Amygdala (tissue), 56 donors: ENCODE measurements at regions not wholly inside any gene's neighbourhood (a gene's known extent, or its start where the extent isn't known, plus 50 kb on each side); places are given as distances from the start of the nearest gene placed in this dataset.

Experiments
- DNase-seq, 56 donors: peaks; one replicate each; lab custom pipeline; 2025; lab: John Stamatoyannopoulos, UW

DNA sequence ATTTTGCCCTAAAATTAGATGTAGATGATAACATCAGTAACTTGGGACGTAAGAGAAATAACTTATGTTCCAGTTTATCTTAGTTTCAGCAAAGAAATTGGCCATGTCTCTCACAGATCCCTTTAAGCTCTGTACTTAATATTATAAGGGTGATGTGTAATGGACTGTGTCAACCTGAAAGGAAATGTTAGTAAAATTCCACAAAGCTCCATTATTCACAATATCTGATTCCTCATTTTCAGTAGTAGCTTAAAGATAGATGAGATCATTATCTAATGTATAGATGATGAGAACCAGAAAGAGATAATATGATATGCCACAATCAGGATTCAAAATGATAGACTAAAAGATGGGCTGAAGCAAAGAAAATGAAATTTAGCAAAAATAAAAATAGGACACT lies 316.8 kb upstream of the CHRM2 start:
- DNase-seq = no peak

DNA sequence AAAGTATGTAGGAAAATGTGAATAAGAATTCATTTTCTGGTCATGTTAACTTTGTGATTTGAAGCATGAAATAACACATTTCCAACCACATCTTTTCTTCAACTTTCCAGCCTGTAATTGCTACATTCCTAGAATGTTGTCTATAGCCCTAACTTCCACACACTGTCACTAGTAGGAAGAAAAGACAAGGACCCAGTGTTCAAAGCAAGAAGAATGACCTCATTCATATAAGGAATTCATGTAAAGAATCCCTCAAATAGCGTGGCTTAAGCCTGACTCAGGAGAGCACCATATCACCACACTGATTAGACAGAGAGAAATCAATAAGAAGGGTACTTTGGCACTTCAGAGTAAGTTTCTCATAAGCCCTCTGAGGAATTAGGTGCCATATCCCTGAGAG lies 318.7 kb upstream of the CHRM2 start:
- no peak for DNase-seq

DNA sequence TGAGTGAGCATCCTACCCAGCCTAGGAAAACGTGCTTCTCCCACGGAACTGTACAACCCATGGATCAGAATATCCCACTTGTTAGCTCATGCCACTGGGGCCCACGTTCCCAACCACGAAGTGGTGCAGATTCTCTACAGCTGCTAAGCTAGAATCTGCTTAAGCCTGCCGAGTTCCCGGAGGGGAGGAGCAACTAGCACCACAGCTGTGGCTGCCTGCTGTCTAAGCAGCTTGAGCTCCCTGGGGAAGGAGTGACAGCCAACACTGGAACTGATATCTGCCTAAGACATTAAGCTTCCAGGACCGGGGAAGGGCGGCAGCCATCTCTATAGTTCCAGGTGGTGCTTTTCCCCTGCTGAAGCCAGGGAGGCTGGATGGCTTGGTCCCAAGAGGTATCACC lies 334.7 kb upstream of the CHRM2 start:
- no peak for DNase-seq

DNA sequence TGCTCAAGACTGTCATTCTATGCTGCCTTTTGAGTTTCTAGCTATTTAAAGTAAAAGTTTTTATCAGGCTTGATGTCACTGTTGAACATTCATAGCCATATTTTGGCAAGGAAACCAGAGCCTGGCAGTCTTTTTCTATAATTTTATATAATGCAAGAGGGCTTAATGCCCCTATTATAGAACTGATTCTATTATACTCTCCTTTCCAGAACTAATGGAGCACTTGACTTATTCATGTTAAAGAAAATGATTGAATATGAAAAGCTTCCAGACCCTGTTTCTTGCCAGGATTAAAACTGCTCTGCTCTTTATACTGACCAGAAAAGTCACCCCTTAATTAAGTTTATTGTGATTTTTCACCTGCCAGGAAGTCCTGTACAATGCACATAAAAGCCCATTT lies 337.6 kb upstream of the CHRM2 start:
- DNase-seq = no peak

DNA sequence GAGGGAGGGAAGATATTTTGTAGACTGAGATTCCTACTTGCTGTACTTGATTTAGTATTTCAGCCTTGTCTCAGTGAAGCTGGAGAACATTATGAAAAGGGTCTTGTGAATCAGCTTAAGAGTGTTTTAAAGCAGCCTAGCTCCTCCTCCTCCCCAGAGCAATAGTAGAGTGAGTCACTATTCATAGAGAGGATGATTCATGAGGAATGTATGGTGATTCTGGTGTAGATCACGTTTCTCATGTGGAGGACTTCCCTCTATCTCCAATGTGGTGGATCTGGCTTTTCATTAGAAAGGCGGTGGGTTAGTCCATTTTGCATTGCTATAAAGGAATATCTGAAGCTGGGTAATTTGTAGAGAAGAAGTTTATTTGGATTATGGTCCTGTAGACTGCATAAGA lies 340.1 kb upstream of the CHRM2 start:
- DNase-seq = no peak

DNA sequence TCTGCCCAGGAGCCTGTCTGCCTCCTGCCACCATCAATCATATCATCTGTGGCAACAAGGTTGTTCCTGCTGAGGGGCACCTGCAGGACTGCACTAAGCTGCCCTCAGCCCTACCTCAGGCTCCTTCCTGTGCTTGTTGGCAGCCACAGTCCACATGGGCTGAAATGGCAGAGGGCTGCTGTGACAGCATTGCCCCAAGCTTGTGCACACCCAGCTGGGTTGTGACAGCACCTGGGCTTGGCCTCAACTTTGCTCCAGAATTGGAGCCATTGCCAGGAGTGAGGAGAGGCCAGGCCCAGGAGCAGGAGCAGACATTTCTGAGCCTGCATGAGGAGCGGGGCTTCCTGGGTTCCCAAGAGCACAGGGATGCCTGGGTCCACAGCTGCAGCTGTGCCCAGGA lies 340.9 kb upstream of the CHRM2 start:
- DNase-seq = no peak

DNA sequence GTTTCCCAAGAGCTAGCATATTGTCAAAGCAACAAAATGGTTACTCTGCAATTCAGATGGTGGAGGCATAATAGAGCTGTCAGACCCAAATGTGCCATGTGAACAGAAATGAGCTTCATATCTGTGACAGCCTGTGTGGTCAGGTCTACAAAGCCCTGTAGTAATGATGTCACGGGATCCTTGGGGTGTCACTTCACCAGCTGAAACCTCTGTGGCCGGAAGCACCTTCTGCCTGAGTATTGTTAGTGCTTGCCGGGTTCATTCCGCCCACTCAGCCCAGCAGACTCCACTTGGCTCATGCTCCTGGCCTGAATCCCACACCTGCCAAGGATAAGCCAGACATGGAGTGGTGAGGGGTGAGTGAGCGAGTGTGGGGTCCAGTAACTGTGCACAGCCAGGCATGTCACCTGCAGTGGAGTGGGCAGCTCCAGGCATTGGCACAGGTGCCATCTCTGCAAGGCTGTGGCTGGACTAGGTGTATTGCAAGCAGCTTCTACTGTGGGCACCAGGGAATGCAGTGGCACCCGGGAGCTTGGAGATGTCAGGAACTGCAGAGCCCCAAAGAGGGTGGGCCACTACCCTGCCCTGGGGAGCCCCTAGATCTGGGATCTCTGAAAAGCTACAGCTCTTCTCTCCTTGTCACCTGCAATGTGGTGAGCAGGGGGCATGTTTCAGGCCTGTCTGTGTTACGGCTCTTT lies 341.9 kb upstream of the CHRM2 start:
- DNase-seq = no peak

DNA sequence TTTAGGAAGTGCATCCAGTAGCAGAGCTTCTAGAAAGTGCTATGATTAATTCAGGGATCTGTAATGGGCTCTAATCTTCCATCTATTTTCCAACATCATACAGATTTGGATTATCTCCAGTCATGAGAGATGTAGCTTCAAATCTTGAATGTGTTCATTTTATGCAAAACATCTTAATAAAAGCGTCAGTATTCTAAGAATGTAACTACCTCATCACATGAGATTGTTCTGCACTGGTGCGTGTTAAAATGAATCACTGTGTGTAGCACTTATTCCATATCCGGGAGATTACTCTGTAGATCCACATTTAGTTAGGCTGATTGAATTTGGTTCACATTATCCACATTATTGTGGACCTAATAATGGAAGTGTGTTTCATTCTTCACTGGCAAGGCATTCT lies 344.9 kb upstream of the CHRM2 start:
- DNase-seq = no peak

DNA sequence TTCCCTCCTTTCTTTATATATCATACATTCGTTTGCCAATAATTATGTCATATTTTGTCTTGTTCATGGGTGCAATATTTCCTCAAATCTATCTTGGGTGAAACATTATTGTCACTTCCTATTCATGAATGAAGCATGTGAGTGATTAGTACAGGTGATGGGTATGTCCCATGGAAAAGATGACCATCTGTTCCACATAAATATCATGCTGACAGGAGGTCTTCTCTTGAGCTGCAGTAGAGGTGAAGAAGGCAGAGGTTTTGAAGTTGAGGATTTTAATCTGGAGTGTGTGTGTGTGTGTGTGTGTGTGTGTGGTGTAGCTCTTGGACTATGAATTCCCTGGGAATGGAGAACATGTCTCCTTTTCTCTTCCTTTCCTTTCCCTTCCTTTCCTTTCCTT lies 350.5 kb upstream of the CHRM2 start:
- DNase-seq = no peak

DNA sequence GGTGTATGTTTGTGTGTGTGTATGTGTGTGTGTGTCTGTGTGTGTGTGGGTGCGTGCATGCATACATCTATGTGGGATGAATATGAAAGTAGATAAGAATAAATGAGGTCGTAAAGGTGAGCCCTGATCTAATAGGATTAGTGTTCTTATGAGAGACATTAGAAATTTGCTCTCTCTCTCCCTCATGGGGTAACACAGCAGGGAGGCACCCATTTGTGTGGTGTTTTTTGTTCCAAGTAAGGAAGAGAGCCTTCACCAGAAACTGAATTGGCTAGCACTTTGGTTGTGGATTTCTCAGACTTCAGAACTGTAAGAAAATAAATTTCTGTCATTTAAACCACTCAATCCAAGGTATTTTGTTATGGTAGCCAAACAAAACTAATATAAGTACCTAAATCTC lies 353.7 kb upstream of the CHRM2 start:
- no peak for DNase-seq

DNA sequence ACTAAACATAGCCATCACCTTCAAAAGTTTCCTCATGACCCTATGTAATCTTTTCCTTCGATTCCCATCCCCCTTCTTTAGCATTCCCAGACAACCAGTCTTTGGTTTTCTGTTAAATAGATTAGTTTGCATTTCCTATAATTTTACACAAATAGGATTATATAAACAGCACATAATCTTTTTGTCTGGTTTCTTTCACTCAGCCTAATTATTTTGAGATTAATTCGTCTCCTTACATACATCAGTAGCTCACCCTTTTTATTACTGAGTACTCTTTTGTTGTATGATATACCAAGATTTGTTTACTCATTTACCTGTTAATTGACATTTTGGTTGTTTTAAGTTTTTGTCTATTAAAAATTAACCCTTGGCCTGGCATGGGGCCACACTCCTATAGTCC lies 354.7 kb upstream of the CHRM2 start:
- no peak for DNase-seq

DNA sequence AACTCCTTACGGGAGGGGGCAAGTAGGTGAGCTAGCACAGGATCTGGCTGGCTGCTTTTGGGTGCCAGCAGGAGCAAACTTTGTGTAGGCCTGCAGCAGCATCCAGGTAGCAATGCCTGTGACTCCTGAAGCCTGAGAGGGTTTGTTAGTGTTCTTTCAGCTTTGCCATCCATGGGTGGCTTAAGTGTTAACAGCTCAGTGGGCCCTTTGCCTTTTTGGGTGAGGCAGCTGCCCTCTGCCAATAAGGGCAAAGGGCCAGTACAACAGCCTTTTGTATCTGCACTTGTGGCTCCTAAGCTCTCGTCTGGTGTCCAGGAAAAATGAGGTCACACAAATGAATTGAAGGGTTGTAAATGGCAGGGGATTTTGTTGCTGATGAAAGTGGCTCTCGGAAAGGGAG lies 359.0 kb upstream of the CHRM2 start:
- DNase-seq = peak in 3 of 56 donors; percentile 3 to 19 (median 3)

DNA sequence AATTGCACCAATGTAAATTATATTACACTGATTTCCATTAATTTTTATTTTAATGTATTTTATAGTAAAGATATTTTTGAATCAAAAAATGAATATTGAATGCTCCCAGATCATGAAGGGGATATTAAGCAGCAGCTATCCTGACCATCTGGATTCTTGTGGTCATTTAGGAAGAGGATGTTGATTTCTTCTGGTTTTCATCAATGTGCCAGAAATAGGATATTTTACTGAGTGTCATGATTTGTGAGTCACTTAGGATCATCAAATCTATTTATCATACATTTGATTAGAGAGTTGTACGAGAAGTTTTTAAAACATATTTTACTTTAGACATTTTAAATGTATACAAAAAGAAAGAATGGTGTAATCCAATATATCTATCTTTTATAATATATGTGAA lies 366.3 kb upstream of the CHRM2 start:
- no peak for DNase-seq

DNA sequence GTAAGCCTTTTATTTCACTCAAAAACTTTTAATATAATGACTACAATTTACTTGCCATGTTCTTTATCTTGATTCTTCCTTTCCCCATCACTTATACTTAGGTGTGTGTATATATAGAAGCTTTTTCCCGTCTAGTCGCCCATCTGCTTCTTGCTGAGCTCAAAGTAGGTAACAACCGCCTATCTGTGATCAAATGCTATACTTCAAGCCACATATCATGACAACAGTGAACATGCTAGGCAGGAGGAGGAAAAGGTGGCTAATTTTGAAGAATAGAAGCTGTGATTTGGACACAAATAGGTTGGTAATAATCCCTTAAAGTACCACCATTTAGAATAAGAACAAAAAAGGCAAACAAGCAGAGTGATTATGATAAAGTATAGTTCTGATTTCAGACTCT lies 367.3 kb upstream of the CHRM2 start:
- DNase-seq = no peak

DNA sequence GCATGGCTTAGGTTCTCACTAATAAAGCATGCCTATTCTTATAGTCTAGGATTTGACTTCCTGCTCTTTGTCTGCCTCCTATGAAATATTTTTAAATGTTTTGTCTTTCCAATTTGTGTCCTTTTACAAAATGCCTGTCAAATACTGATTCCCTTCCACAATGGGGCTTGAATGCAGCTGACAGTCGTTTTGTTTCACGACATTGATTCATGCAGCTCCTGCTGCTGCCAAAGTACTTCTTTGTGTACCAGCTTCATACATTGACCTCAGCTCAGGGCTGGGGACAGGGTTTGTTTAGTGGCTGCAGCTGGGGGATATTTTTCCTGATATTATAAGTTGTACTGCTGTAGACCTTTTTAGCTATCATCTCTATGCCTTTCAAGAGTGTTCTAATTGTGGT lies 371.9 kb upstream of the CHRM2 start:
- DNase-seq = peak in 9 of 56 donors; percentile 0 to 29 (median 6)

DNA sequence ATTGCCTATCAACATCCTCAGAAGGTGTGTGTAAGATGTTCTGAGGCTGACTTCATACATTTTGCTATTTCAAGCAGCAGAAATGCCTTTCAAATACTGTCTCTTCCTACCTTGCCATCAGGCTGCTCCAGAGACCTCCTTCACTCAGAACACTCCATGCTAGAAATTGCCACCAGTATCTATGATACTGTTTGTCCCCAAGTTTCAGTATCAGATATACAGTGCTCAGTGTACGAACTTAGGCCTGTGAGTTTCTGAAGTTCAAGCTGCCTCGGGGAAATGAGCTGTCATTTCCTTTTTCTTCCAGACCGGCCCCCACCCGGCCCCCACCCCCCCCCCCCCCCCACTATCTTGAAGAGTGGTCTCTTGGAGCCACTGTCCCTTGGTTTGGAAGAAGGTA lies 373.4 kb upstream of the CHRM2 start:
- no peak for DNase-seq

DNA sequence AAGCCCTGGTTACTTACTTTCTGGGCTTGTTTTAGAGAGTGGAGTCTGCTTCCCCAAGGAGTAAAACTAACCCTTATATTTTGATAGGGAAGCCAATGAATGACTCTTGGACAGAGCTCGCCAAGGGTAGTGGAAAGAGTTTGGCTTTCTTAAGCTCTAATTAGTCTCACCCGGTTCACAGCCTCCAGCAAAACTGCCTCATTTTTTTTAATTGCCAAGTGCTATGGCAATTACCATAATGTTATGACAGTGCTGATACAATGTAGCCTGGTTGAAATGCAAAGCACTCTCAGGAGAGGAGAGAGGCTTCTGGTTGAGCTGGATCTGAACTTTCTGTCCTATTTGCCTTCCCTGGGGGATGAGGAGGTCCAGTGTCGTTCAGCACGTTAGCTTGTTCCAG lies 376.1 kb upstream of the CHRM2 start:
- no peak for DNase-seq

DNA sequence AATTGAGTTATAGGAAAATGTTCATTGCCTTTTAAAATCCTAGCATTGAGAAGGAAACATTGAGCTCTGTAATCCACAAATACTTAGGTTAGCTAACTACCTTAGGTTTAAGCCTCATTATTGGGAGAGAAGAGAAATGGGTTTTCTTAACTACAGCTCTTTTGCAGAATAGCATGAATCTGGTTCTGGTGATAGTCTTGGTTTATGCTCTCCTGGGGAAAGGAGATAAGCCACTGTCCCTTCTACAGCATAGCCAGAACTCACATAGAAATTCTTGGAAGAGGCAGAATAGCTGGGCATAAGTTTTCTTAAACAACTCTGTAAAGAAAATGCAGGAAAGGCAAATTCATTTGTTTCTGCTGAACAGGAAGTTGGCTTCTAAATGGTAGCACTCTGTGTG lies 378.6 kb upstream of the CHRM2 start:
- no peak for DNase-seq

DNA sequence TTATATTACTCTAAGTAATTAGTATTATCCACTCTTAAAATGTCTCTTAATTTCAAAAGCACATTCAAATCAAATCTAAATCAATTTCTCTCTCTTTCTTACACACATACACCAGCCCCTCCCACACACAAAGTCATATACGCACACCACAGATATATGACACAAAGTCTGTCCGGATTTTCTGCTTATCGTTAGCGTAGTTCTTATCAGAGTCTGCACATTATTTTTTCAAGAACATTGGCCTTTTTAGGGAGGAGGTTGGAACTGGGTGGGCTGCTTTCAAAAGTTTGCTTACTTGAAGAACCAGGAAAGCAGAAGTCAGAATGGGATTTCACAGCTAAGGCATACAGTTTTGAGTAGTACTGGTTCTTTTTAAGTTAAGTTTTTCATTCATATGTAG lies 387.6 kb upstream of the CHRM2 start:
- DNase-seq = no peak

DNA sequence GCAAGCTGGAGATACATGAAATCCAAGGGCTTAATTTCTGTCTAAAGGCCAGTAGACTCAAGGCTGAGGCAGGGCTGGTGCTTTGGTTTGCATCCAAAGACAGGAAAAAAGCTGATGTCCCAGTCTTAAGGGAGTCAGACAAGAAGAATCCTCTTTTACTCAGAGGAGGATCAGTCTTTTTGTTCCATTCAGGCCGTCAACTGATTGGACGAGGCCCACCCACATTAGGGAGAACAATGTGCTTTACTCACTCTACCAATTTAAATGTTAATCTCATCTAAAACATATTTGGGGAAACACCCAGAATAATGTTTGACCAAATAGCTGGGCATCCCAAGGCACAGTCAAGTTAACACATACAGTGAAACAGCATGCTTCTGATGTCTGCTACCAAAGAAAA lies 388.5 kb upstream of the CHRM2 start:
- no peak for DNase-seq

DNA sequence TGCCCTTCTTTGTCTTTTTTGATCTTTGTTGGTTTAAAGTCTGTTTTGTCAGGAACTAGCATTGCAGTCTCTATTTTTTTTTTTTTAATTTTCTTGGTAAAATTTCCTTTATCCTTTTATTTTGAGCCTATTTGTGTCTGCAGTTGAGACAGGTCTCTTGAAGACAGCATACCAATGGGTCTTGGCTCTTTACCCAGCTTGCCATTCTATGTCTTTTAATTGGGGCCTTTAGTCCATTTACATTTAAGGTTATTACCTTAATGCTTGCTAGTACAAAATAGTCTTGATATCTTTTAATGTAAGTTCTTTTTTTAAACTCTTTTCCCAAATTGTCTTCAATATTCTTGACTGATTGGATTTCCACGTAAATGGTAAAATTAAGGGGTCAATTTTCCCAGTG lies 398.3 kb upstream of the CHRM2 start:
- no peak for DNase-seq

DNA sequence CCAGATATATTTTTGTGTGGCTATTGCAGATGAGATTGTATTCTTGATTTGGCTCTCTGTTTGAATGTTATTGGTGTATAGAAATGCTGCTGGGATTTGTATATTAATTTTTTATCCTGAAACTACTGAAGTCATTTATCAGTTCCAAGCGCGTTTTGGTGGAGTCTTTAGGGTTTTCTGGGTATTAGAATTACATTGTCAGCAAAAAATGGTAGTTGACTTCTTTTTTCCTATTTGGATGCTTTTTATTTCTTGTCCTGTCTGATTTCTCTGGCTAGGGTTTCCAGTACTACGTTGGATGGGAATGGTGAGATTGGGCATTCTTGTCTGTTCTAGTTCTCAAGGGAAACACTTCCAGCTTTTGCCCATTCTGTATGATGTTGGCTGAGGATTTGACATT lies 415.5 kb upstream of the CHRM2 start:
- DNase-seq = no peak

DNA sequence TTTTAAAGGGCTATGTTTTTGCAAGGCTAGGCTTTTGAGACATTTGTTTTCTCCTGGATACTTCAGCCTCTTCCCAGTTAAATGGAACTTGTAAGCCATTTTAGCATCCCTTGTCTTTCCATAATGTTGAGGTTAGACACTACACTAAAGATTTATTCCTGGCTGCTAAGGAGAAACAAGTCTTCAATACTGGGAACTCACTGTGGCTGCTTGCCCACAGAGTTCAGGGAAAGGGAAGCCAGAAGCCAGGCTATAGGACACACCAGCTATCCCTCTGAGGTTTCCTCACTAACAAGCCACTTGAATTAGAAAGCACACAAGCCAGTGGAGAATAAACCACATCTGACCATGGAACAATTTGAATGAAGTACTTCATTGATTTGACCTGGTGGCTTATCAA lies 421.7 kb upstream of the CHRM2 start:
- no peak for DNase-seq
